PC-3 (cell line): ENCODE measurements at regions not wholly inside any gene's neighbourhood (a gene's known extent, or its start where the extent isn't known, plus 50 kb on each side); places are given as distances from the start of the nearest gene placed in this dataset.

ENCODE experiments used
- ATAC-seq: fragments of 200-7000 bp; cut with Tn5 transposase; 2 replicates; pipeline ENCODE4 v1.9.1; 2020; ENCODE audit warnings: mild to moderate bottlenecking, moderate library complexity
- BruUV-seq: library from RNA; stranded (reverse); fragments of 400-500 nt; replicated peaks from 2 replicates; lab custom pipeline; 2021; lab: Mats Ljungman, UMichigan
- CTCF ChIA-PET: fragments of 300-600 bp; sonication (Branson Sonifier 250); formaldehyde crosslinking; loops from one replicate; lab custom pipeline; 2022; ENCODE audit warnings: antibody characterized with exemption; lab: Charles Lee
- POLR2A ChIA-PET: fragments of 300-600 bp; sonication (Branson Sonifier 250); formaldehyde crosslinking; loops from one replicate; lab custom pipeline; 2022; ENCODE audit warnings: antibody characterized with exemption; ENCODE audit not compliant: unreplicated experiment; lab: Charles Lee
- DNase-seq: peaks from one replicate; pipeline ENCODE4 v3.0.0-alpha.2; 2015
- H2AFZ ChIP-seq: fragments of 300-600 bp; sonication (generic); 2 replicates; pipeline ENCODE4 v1.6.0; 2016; ENCODE audit warnings: antibody characterized with exemption, low read length
- H3F3A ChIP-seq: fragments of 300-600 bp; sonication (generic); one replicate; pipeline ENCODE4 v1.6.0; 2017; ENCODE audit warnings: antibody characterized with exemption, low read length, control low read depth, mild to moderate bottlenecking; ENCODE audit not compliant: unreplicated experiment
- H3K27ac ChIP-seq: fragments of 300-600 bp; sonication (generic); 2 replicates; pipeline ENCODE4 v1.5.1; 2016; ENCODE audit warnings: mild to moderate bottlenecking, low read length
- H3K27me3 ChIP-seq: fragments of 300-600 bp; sonication (generic); 2 replicates; pipeline ENCODE4 v1.6.1; 2016; ENCODE audit warnings: low read length, mixed read lengths
- H3K36me3 ChIP-seq: fragments of 300-600 bp; sonication (generic); 2 replicates; pipeline ENCODE4 v1.6.1; 2016; ENCODE audit warnings: low read depth, mixed run types, low read length, mixed read lengths
- H3K4me1 ChIP-seq: fragments of 300-600 bp; sonication (generic); 2 replicates; pipeline ENCODE4 v1.5.1; 2016; ENCODE audit warnings: low read length; ENCODE audit not compliant: insufficient read depth
- H3K4me2 ChIP-seq: fragments of 300-600 bp; sonication (generic); 2 replicates; pipeline ENCODE4 v1.6.0; 2016; ENCODE audit warnings: low read length
- H3K4me3 ChIP-seq: fragments of 300-600 bp; sonication (generic); 2 replicates; pipeline ENCODE4 v1.5.1; 2016; ENCODE audit warnings: mild to moderate bottlenecking, low read length, mixed read lengths
- H3K79me2 ChIP-seq: fragments of 300-600 bp; sonication (generic); 2 replicates; pipeline ENCODE4 v1.6.1; 2017; ENCODE audit warnings: low read length, mixed read lengths
- H3K9ac ChIP-seq: fragments of 300-600 bp; sonication (generic); 2 replicates; pipeline ENCODE4 v1.6.0; 2016; ENCODE audit warnings: mild to moderate bottlenecking, low read length
- H3K9me2 ChIP-seq: fragments of 300-600 bp; sonication (generic); replicated peaks from 2 replicates; pipeline ENCODE4 v1.6.1; 2016; ENCODE audit warnings: mixed run types, low read length, mixed read lengths
- H3K9me3 ChIP-seq: fragments of 300-600 bp; sonication (generic); 2 replicates; pipeline ENCODE4 v1.6.1; 2016; ENCODE audit warnings: low read length, mixed read lengths
- H4K20me1 ChIP-seq: fragments of 300-600 bp; sonication (generic); 2 replicates; pipeline ENCODE4 v1.6.1; 2016; ENCODE audit warnings: low read length, mixed read lengths
- EZH2 ChIP-seq: fragments of 300-600 bp; sonication (generic); IDR thresholded peaks from one replicate; pipeline ENCODE4 v1.6.1; 2017; ENCODE audit warnings: antibody characterized with exemption, mild to moderate bottlenecking, low read length; ENCODE audit not compliant: unreplicated experiment
- EZH2phosphoT487 ChIP-seq: fragments of 300-600 bp; sonication (generic); IDR thresholded peaks from 2 replicates; pipeline ENCODE4 v1.6.1; 2018; ENCODE audit warnings: mild to moderate bottlenecking, antibody characterized with exemption, low read length, borderline replicate concordance
- intact Hi-C: fragments of 100-400 bp; cut with micrococcal nuclease; formaldehyde crosslinking; loops from 2 replicates; pipeline ENCODE4 v1.9.0; 2023
- TF ChIP-seq, protein P1 (sequence below): fragments of 300-600 bp; sonication (generic); conservative IDR thresholded peaks from 2 replicates; pipeline ENCODE4 v1.5.1; 2017; ENCODE audit warnings: antibody characterized with exemption, low read depth, mild to moderate bottlenecking, low read length

DNA sequence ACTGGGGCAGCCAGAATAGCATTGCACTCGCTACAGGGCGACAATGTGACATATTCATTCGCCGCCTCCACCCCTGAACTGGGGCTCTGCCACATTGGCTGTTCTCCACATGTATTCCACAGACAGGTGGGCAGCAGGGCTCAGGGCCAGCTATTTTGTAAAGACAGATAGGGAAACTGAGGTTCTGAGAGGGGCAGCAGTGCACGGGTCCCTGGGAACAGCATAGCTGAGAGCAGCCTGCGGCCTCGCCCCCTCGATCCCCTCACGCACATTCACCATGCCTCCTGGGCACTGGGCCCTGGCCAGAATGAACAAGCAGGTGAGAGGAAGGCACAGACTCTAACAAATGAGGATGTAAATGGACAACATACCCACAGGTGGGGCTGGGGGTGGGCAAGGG is 75.0 kb upstream of the SPATA12 start:
- peaks cover 16% of the 10 kb centered on the region for H3K4me1 ChIP-seq
- no peaks in the 10 kb centered on the region for H3K79me2 ChIP-seq
- H3F3A ChIP-seq, result peaks cover 3% of the 10 kb centered on the region
- no peak for DNase-seq
- no TSS peak for BruUV-seq
- no peaks in the 10 kb centered on the region for H4K20me1 ChIP-seq
- CTCF ChIA-PET, result no interaction called here
- intact Hi-C loops, result loop anchor here (5.0 kb wide), 1 partner anchor 58 kb away; no protein-coding TSS in a partner anchor
- no peak overlapping the region for H3K27ac ChIP-seq
- no peak overlapping the region for H2AFZ ChIP-seq
- no peak for ATAC-seq
- no peaks in the 10 kb centered on the region for H3K9me3 ChIP-seq
- H3K9me2 ChIP-seq, result no peaks in the 10 kb centered on the region
- H3K27me3 ChIP-seq, result no peaks in the 10 kb centered on the region
- no peak overlapping the region for H3K4me2 ChIP-seq
- no peaks in the 10 kb centered on the region for H3K36me3 ChIP-seq
- POLR2A ChIA-PET, result no interaction called here
- no peak overlapping the region for H3K9ac ChIP-seq
- no peak overlapping the region for H3K4me3 ChIP-seq
- no peak for TF ChIP-seq EZH2
- no peak for TF ChIP-seq EZH2phosphoT487
- TF ChIP-seq, protein P1, sequence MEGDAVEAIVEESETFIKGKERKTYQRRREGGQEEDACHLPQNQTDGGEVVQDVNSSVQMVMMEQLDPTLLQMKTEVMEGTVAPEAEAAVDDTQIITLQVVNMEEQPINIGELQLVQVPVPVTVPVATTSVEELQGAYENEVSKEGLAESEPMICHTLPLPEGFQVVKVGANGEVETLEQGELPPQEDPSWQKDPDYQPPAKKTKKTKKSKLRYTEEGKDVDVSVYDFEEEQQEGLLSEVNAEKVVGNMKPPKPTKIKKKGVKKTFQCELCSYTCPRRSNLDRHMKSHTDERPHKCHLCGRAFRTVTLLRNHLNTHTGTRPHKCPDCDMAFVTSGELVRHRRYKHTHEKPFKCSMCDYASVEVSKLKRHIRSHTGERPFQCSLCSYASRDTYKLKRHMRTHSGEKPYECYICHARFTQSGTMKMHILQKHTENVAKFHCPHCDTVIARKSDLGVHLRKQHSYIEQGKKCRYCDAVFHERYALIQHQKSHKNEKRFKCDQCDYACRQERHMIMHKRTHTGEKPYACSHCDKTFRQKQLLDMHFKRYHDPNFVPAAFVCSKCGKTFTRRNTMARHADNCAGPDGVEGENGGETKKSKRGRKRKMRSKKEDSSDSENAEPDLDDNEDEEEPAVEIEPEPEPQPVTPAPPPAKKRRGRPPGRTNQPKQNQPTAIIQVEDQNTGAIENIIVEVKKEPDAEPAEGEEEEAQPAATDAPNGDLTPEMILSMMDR, result no peak

DNA sequence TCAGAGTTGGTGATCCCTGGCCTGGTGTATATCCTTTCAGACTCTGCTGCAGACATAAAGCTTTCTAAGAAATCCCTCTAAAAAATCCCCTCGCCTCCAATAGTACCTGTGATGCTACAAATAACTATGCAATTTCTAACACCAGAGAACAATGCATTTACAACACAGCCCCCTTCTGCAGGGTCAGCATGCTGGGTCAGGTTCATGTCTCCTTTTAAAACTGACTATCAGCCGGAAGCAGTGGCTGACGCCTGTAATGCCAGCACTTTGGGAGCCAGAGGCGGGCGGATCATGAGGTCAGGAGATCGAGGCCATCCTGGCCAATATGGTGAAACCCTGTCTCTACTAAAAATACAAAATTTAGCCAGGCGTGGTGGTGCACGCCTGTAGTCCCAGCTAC is 77.0 kb upstream of the SPATA12 start:
- H2AFZ ChIP-seq, result no peak overlapping the region
- H3K79me2 ChIP-seq, result no peaks in the 10 kb centered on the region
- peaks cover 16% of the 10 kb centered on the region for H3K4me1 ChIP-seq
- H3K27ac ChIP-seq, result no peak overlapping the region
- no peak overlapping the region for H3K9ac ChIP-seq
- H3F3A ChIP-seq, result peaks cover 3% of the 10 kb centered on the region
- ChIA-PET CTCF (interaction anchor here (0.6 kb wide), 1 partner anchor 184 kb away, joined by 3 read pairs; no protein-coding TSS in a partner anchor), POLR2A (no interaction called here)
- DNase-seq (no peak), ATAC-seq (no peak)
- H3K36me3 ChIP-seq, result no peaks in the 10 kb centered on the region; the same call in 1 of the 2 replicates
- no peaks in the 10 kb centered on the region for H3K9me3 ChIP-seq
- intact Hi-C loops, result no loop called here
- BruUV-seq, result no TSS peak
- H3K4me2 ChIP-seq, result no peak overlapping the region
- no peak overlapping the region for H3K4me3 ChIP-seq
- no peaks in the 10 kb centered on the region for H4K20me1 ChIP-seq
- H3K27me3 ChIP-seq, result no peaks in the 10 kb centered on the region
- TF ChIP-seq EZH2, result no peak
- no peak for TF ChIP-seq EZH2phosphoT487
- TF ChIP-seq, protein P1, result no peak
- H3K9me2 ChIP-seq, result no peaks in the 10 kb centered on the region

DNA sequence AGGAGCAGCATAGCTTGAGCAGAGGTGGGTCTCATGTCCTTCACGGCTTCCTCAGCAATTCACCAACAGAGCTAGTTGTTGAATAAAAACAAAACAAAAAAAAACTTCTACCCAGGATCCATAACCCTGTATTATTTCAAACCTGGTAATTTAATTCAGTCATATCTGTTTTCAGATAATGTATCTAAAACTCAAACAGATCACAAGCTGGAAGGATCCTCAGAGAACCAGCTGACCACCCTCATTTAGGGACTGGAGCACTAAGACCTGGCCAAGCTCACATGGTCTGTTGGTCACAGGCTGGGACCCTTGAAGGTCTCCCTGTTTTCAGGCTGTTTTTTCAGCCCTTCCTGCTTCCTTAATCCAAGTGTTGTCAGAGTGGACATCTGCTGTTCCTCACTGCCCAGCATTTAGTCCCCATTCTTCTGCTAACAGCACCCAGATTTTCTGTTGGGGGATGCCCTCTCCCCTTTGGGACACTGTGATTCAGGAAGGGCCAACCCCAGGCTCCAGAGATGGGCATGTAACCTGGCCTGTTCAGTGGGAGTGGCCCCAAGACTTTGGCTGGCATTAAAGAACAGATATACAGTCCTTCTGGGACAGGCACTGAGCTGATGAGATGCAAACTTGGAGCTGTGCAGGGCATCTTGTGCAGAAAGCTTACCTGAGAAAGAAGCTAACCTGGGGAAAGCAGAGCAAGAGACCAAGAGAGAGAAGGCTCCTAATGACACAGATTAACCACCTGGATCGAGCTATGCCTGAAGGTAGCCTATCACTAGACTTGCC is 78.8 kb upstream of the SPATA12 start:
- Histone ChIP-seq H4K20me1 (no peaks in the 10 kb centered on the region), H3K9me2 (no peaks in the 10 kb centered on the region), H3K9me3 (no peaks in the 10 kb centered on the region), H3K27ac (peak overlapping the region; percentile 59), H3K4me2 (peak overlapping the region; percentile 38), H3F3A (peaks cover 3% of the 10 kb centered on the region), H3K27me3 (no peaks in the 10 kb centered on the region), H3K9ac (no peak overlapping the region), H3K36me3 (no peaks in the 10 kb centered on the region; the same call in 1 of the 2 replicates), H3K79me2 (no peaks in the 10 kb centered on the region), H3K4me1 (peaks cover 16% of the 10 kb centered on the region), H2AFZ (no peak overlapping the region), H3K4me3 (no peak overlapping the region)
- BruUV-seq, result no TSS peak
- ChIA-PET POLR2A (interaction anchor here (0.5 kb wide), 1 partner anchor 299 kb away, joined by 3 read pairs; no protein-coding TSS in a partner anchor), CTCF (interaction anchor here (1.0 kb wide), 1 partner anchor 182 kb away, joined by 4 read pairs; no protein-coding TSS in a partner anchor)
- intact Hi-C loops, result loop anchor here (2.0 kb wide), 1 partner anchor 279 kb away; no protein-coding TSS in a partner anchor
- DNase-seq (no peak), ATAC-seq (no peak)
- no peak for TF ChIP-seq EZH2phosphoT487
